Endothelial cell of umbilical vein (primary cell): ENCODE measurements at regions not wholly inside any gene's neighbourhood (a gene's known extent, or its start where the extent isn't known, plus 50 kb on each side); places are given as distances from the start of the nearest gene placed in this dataset.

Experiments
- BruUV-seq: library from RNA; stranded (reverse); fragments of 400-500 nt; replicated peaks from 2 replicates; lab custom pipeline; 2021; lab: Mats Ljungman, UMichigan
- CTCF ChIA-PET: fragments of 300-600, 350-600 bp; sonication (Branson Sonifier 250); formaldehyde crosslinking; loops from one replicate; lab custom pipeline; 2021; ENCODE audit warnings: antibody characterized with exemption, inconsistent platforms; lab: Charles Lee
- POLR2A ChIA-PET: fragments of 300-600, 350-600 bp; sonication (Branson Sonifier 250); formaldehyde crosslinking; loops from one replicate; lab custom pipeline; 2021; ENCODE audit warnings: antibody characterized with exemption, inconsistent platforms; lab: Charles Lee
- DNase-seq: peaks from one replicate; pipeline ENCODE4 v3.0.0-alpha.2; 2011; ENCODE audit warnings: low read depth, low spot score
- FAIRE-seq: peaks from 2 replicates; lab custom pipeline; 2011; peaks lifted over from hg19 to GRCh38; lab: Jason Lieb, UNC
- H2AFZ ChIP-seq: 2 replicates; pipeline ENCODE4 v1.6.0; 2012; ENCODE audit warnings: low read depth, low read length, control low read depth, inconsistent platforms
- H3K27ac ChIP-seq: 2 replicates; pipeline ENCODE4 v1.5.1; 2011; ENCODE audit warnings: low read depth, mild to moderate bottlenecking, control low read depth, low read length, moderate library complexity; ENCODE audit not compliant: insufficient read depth
- H3K27me3 ChIP-seq, 2 experiments: 2 replicates each; pipeline versions ENCODE4 v1.6.0 to v1.6.1; 2011; ENCODE audit warnings: low read length in 2 of 2, mixed read lengths in 1 of 2; ENCODE audit not compliant: control insufficient read depth in 2 of 2, insufficient read depth in 2 of 2
- H3K36me3 ChIP-seq, 2 experiments: 2 replicates in 1 of 2; 3 replicates in 1 of 2; pipeline ENCODE4 v1.5.1; 2011; ENCODE audit warnings: low read length in 2 of 2, mild to moderate bottlenecking in 1 of 2, moderate library complexity in 1 of 2; ENCODE audit not compliant: control insufficient read depth in 2 of 2, insufficient read depth in 2 of 2; ENCODE audit errors: extremely low read depth in 1 of 2
- H3K4me1 ChIP-seq: 3 replicates; pipeline ENCODE4 v1.5.1; 2011; ENCODE audit warnings: mild to moderate bottlenecking, low read length; ENCODE audit not compliant: control insufficient read depth, insufficient read depth; ENCODE audit errors: extremely low read depth
- H3K4me2 ChIP-seq: 2 replicates; pipeline ENCODE4 v1.6.1; 2011; ENCODE audit warnings: low read length, control low read depth, mixed read lengths; ENCODE audit not compliant: insufficient read depth
- H3K4me3 ChIP-seq, 3 experiments: fragments of 200-600 bp in 1 of 3; sonication (generic), shearing (Covaris generic) in 1 of 3; replicated peaks in 1 of 3; 2 replicates each; pipeline ENCODE4 v1.5.1; 2011 to 2016; ENCODE audit warnings: control low read depth in 3 of 3, low read length in 3 of 3, mild to moderate bottlenecking in 2 of 3, inconsistent platforms in 1 of 3, low read depth in 1 of 3, moderate library complexity in 1 of 3; ENCODE audit not compliant: insufficient read depth in 1 of 3
- H3K79me2 ChIP-seq: 2 replicates; pipeline ENCODE4 v1.6.0; 2012; ENCODE audit warnings: low read length, inconsistent platforms; ENCODE audit not compliant: control insufficient read depth, insufficient read depth
- H3K9ac ChIP-seq: replicated peaks from 2 replicates; pipeline ENCODE3; 2011; ENCODE audit warnings: low read length, control low read depth; ENCODE audit not compliant: insufficient read depth; ENCODE audit errors: extremely low read depth
- H3K9me1 ChIP-seq: replicated peaks from 3 replicates; pipeline ENCODE4 v1.6.0; 2011; ENCODE audit warnings: mild to moderate bottlenecking, low read length; ENCODE audit not compliant: control insufficient read depth, insufficient read depth; ENCODE audit errors: extremely low read depth
- H3K9me3 ChIP-seq: replicated peaks from 2 replicates; pipeline ENCODE4 v1.5.1; 2012; ENCODE audit warnings: low read length, inconsistent platforms; ENCODE audit not compliant: control insufficient read depth, insufficient read depth
- H4K20me1 ChIP-seq: replicated peaks from 2 replicates; pipeline ENCODE3; 2011; ENCODE audit warnings: mild to moderate bottlenecking, low read length; ENCODE audit not compliant: control insufficient read depth, insufficient read depth; ENCODE audit errors: extremely low read depth
- FOS ChIP-seq: IDR thresholded peaks from 2 replicates; pipeline ENCODE4 v1.6.1; 2011; ENCODE audit warnings: mild to moderate bottlenecking, low read length, moderate library complexity, borderline replicate concordance; ENCODE audit not compliant: insufficient read depth
- GATA2 ChIP-seq: IDR thresholded peaks from 2 replicates; pipeline ENCODE4 v1.7.0; 2011; ENCODE audit warnings: low read depth, mild to moderate bottlenecking, moderate library complexity, mixed read lengths, low read length; ENCODE audit not compliant: insufficient read length, insufficient read depth
- MAX ChIP-seq: IDR thresholded peaks from 2 replicates; pipeline ENCODE4 v1.6.1; 2011; ENCODE audit not compliant: insufficient read depth, insufficient read length
- MYC ChIP-seq: IDR thresholded peaks from one replicate; pipeline ENCODE4 v1.6.1; 2011; ENCODE audit warnings: mild to moderate bottlenecking, low read depth, low read length
- dilution Hi-C: fragments of 300-500 bp; cut with MboI; formaldehyde crosslinking; loops from one replicate; pipeline ENCODE4 v1.15.0; 2019; ENCODE audit warnings: low sequenced_read_pairs; ENCODE audit not compliant: extremely low pct_ligation_motif_present
- intact Hi-C: fragments of 100-400 bp; cut with micrococcal nuclease; formaldehyde crosslinking; loops from one replicate; pipeline ENCODE4 v1.10.0; 2022
- TF ChIP-seq, protein P1 (sequence below), 2 donors: IDR thresholded peaks; 1 replicate in 1 of 2; 2 replicates in 1 of 2; pipeline ENCODE4 v1.5.1; 2011; ENCODE audit warnings: low read length in 2 of 2, mild to moderate bottlenecking in 2 of 2, moderate library complexity in 2 of 2, control low read depth in 1 of 2, inconsistent platforms in 1 of 2, low read depth in 1 of 2; ENCODE audit not compliant: insufficient read depth in 1 of 2; ENCODE audit errors: extremely low read depth in 1 of 2

DNA sequence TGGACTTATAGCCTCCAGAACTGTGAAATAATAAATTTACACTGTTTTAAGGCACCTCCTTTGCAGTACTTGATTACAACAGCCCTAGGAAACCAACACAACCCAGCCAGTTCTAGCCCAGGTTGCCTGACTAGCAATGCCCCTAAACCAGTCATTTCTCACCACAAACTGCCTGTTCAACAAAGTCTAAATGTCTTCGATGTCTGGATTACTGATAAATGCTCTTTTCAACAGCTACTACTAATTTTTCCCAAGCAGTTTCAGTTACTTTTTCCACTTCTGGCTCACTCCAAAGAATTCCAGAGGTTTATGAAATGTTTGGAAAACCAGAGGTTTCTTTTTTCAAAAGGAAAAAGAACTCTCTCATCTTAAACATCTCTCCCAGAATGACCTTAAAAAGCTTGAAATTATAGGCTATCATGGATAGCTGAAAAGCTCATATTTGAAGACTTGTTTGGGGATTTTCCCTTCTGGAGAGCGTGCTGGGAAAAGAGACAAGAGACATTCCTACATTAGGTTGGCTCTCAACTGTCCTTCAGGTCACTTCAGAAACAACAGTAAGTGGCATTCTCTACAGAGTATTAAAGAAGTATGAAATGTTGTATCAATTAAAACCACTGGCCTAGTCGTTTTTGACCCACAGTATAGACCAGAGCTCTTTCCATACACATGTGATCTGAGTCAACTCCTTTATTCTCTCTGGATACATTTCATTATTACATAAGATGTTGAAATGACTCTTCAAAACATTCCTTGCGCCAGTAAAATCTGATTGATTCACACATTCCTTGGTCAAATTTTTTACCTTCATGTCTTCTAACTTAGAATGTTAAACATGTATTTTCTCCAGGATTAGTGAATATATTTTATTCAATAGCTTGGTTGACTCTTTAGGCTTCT is 265.9 kb downstream of the COL12A1 start:
- dilution Hi-C loops: no loop called here

More for the DNA sequence above, 265.9 kb downstream of the COL12A1 start:
- Histone ChIP-seq H3K4me2 (no peak overlapping the region), H3K9me1 (no peaks in the 10 kb centered on the region), H3K27ac (no peak overlapping the region), H3K27me3 (no peaks in the 10 kb centered on the region), H3K36me3 (no peaks in the 10 kb centered on the region), H2AFZ (no peak overlapping the region), H3K4me1 (peaks cover 4% of the 10 kb centered on the region), H3K9me3 (no peaks in the 10 kb centered on the region), H4K20me1 (no peaks in the 10 kb centered on the region), H3K79me2 (no peaks in the 10 kb centered on the region), H3K9ac (no peak overlapping the region), H3K4me3 (no peak overlapping the region)
- ChIA-PET CTCF (interaction anchor here (0.9 to 2.6 kb wide), 2 partner anchors 269 kb away, joined by 4 to 7 read pairs; no protein-coding TSS in a partner anchor), POLR2A (no interaction called here)
- no TSS peak for BruUV-seq
- FAIRE-seq (no peak), DNase-seq (no peak)
- intact Hi-C loops: no loop called here
- TF ChIP-seq MYC (no peak), MAX (no peak), FOS (no peak), GATA2 (no peak)
- TF ChIP-seq, protein P1, sequence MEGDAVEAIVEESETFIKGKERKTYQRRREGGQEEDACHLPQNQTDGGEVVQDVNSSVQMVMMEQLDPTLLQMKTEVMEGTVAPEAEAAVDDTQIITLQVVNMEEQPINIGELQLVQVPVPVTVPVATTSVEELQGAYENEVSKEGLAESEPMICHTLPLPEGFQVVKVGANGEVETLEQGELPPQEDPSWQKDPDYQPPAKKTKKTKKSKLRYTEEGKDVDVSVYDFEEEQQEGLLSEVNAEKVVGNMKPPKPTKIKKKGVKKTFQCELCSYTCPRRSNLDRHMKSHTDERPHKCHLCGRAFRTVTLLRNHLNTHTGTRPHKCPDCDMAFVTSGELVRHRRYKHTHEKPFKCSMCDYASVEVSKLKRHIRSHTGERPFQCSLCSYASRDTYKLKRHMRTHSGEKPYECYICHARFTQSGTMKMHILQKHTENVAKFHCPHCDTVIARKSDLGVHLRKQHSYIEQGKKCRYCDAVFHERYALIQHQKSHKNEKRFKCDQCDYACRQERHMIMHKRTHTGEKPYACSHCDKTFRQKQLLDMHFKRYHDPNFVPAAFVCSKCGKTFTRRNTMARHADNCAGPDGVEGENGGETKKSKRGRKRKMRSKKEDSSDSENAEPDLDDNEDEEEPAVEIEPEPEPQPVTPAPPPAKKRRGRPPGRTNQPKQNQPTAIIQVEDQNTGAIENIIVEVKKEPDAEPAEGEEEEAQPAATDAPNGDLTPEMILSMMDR (IDR thresholded peaks at IDR 0.05; ENCODE audit: extremely low read depth in 1 of 2, insufficient read depth in 1 of 2, low read depth in 1 of 2, low read length in 2 of 2): no peak
